GM19463 (cell line): ENCODE measurements at regions not wholly inside any gene's neighbourhood (a gene's known extent, or its start where the extent isn't known, plus 50 kb on each side); places are given as distances from the start of the nearest gene placed in this dataset.
"Not testable (repeated sequence)": the region's sequence is repeated elsewhere in the genome, so short reads cannot be mapped to it uniquely, and the experiment has no call there.

Experiments used
- ATAC-seq: cut with Tn5 transposase; IDR thresholded peaks from one replicate; pipeline ENCODE4 v1.9.1; 2021; ENCODE audit warnings: mild to moderate bottlenecking, moderate library complexity; ENCODE audit not compliant: unreplicated experiment

DNA sequence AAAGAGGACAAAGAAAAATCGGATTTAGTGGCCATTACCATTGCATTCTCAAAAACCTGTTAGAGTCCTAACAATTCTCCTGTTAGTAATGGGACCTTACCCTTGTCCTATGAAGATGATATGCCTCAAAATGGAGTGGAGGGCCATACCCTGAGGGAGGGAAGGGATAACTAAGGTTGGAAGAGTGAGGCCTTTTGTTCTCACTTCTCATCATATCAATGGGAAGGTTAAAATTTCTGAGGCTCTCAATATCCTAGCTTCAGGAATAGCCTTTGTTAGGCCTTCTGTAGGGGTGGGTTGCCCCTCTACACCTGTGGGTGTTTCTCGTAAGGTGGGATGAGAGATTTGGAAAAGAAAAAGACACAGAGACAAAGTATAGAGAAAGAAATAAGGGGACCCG is 109.4 kb upstream of the SGIP1 start:
- not testable (repeated sequence) for ATAC-seq

DNA sequence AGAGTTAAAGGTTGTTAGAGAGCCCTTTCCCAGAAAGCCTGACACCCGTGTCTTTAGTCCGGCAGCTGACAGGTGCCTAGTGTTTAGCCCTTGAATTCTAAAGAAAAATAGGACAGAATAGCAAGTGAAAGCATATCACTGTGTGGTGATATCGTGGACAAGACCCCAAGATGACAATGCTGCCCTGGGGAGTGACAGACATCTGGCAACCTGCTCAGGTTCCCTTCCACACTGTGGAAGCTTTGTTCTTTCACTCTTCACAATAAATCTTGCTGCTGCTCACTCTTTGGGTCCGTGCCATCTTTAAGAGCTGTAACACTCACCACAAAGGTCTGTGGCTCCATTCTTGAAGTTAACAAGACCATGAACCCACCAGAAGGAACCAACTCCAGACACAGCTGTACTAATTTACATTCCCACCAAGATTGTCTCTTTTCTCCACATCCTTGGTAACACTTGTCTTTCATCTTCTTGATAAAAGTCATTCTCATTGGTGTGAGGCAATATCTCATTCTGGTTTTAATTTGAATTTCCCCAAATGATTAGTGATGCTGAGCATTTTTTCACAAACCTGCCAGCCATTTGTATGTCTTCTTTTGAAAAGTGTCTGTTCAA is 107.6 kb upstream of the SGIP1 start:
- ATAC-seq = no peak

DNA sequence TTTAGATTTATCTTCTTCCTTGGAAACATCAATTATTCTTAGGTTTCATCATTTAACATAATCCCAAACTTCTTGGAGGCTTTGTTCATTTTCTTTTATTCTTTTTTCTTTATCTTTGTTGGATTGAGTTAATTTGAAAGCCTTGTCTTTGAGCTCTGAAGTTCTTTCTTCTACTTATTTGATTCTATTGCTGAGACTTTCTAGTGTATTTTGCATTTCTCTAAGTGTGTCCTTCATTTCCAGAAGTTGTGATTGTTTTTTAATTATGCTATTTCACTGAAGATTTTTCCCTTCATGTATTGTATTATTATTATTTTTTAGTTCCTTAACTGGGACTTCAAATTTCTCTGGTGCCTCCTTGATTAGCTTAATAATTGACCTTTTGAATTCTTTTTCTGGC is 103.1 kb upstream of the SGIP1 start:
- ATAC-seq = not testable (repeated sequence)

DNA sequence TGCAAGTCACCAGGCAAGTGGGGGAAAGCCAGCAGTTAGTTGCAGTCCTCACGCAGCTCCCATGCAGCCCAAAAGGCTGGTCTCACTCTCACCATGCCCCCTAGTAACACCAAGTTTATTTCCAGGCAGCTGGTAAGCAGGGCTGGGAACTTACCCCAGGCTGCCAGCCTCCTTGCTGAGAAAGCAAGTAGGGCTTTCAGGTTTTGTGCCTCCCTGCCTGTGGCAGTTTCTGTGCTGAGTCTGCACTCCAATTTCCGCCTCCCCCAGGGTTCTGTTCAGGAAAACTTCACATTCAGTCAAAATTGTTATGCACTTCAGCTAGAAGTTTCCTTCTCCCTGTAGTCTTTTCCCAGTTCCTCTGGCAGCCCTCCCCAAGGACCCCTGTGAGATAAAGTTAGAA is 102.0 kb upstream of the SGIP1 start:
- no peak for ATAC-seq

DNA sequence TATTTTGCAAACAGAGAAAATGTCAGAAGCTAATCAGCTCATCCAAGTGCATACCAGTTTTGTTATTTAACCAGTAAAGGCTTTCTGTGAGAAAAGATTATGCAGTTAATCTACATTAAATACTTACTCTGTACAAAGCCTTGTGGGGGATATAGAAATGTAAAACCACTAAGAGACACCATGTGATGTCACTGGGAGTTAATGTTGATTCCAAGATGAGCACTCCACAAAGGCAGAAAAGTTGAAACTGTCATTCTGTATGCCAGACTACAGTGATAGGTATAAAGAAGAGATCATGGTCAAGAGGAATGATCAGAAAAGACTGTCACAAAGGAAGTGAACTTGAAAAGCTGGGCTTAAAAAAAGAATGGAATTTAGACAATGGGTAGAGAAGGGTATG is 100.3 kb upstream of the SGIP1 start:
- no peak for ATAC-seq

DNA sequence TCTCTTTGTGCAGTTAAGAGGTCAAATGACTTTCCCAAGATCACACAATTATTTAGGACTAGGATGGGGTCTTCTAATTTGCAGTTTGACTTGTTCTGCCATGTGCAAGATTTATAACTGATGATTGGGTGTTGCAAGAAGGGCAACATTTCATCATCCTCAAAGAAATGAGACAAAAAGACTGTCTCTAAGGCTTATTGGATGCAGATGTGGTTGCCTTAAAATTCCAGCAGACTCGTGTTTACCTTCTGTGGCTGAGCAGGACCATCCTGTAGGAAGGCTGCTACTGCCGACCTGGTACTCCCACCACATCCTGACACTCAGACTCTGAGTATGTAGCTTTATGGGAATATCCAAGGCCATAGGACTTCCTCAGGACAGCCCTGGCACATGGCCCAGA is 99.9 kb upstream of the SGIP1 start:
- ATAC-seq = no peak

DNA sequence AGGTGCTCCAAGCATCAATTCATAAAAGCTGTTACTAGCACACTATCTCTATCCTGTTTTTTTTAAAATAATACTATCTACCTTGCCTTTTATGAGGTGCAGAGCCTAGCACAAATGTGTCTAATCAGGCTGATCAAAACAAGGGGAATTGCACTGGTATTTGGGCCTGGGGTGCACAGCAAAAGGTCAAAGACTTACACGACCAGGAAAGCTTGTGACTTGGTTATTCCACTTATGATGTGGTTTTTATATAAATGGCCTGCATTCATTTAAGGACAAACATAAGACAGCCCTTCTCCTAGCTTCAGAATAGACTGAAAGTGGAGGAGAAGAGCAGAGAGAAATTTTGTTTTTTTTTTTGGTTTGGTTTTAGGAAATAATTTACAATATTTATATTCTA is 98.4 kb upstream of the SGIP1 start:
- no peak for ATAC-seq

DNA sequence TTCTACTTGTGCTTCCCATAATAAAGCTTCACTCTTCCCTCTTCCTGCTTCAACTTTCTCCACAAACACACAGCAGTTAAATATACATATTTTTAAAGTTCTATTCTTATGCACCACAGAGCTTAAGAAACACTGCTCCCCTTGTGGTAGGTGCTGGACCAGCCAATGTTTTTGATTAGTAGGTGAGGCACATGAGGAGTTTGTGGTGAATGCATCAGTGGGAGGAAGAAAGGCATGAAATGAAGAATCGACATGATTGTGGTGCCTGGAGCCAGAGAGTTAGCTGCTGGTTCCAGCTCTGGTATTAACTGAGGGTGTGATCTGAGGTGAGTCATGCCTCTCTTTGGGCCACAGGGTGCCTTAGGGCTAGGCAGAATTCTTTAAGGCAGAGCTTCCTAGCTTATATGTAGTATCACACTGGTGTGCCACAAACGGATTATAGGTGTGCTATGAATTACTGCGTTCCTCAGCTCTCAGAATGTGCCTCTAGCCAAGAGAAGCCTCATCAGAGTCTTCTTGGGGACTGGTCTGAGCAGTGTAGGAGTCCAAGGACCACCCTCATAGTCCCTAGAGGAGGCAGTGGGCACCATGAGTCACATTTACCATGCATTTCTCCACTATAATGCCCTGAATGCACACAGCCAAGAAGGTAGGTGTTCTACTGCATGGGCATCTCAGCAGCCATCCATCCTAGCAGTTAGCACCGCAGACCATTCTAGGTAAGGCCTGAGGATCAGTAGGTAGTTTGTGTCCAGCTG is 97.4 kb upstream of the SGIP1 start:
- peak; percentile 77 for ATAC-seq

DNA sequence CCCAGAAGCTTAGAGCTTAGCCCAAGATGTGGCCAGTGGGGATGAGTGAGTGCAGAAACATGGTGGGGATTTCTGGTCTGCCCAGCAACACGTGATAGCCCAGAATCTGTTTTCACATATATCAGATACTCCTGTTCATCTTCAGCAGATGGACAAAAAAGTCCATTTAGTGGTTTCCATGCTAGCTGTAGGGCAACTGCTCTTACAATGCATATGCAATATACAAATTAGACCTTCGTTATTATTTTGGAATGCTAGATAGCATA is 96.9 kb upstream of the SGIP1 start:
- ATAC-seq = peak; percentile 19

DNA sequence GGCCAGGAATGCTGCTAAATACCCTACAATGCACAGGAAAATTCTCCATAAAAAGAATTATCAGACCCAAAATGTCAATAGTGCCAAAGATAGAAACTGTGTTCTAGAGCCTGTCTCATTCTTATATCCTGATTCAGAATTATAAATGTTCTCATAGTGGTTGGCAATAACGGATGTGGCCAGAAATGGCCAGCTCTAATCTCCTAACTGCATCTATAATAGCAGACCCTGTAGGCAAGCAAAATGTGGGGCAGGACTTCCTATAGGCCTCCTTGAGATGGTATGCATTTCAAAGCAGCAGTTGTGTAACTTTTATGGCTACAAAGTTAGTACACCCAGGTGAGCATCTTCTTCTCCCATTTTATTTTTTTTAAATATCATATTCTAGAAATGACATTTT is 95.9 kb upstream of the SGIP1 start:
- ATAC-seq = no peak

DNA sequence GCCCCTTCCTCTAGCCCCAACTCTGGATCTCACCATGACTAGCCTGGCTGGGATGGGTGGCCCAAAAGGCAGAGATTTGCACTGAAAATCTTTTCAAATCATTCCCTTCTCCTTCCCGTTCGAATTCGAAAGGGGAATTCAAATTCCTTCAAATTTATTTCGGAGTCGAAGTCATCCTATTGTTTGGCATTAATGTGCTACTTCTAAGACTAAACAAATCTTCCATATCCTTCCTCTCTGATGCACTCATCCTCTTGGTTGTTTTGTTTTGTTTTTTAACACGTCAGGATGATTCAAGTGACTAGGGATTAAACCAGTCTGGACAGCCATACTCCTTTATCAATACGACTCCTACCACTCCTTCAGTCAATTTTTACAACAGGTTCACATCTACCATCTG is 95.5 kb upstream of the SGIP1 start:
- no peak for ATAC-seq

DNA sequence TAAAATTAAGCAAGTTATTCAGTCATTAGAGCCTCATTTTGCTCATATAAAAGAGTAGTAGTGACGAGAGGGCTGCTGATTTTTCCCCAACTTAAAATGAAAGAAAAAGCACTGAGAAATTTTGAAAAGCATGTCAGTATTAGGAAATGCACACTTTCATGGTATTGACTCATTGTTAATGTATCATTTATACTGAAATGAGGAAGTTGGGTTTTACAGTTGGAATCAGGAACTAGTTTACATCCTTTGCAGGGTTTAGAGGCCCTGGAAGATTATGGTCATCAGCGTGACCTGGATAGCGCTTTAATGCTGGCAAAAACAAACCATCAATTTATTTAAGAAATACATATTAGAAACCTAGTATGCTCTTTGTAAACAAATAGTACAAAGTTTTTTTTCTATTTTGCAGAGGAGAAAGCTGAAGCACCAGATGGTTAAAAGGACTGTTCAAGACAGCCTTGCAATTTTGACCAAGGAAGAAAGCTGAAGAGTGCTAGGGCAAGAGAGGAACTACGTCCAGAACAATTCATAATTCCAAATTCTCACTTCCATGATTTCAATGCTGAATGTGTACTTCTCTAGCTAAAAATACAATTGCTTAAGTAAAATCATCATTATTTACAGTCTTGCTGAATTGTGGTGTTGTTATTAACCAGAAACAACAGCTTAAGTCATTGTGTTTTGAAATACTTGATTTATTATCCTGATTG is 94.8 kb upstream of the SGIP1 start:
- peak; percentile 41 for ATAC-seq

DNA sequence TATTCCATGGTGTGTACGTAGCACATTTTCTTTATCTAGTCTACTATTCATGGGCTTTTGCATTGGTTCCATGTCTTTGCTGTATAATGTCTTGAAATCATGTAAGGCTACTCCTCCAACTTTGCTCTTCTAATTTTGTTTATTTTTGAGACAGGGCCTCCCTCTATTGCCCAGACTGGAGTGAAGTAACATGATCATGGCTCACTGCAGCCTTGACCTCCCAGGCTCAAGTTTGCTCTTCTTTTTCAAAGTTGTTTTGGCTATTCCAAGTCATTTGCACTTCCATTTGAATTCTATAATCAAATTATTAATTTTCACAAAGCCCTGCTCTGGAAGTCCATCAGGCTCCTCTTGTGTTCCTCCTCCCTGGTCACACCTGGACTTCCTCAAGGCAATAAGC is 90.2 kb upstream of the SGIP1 start:
- ATAC-seq = no peak

DNA sequence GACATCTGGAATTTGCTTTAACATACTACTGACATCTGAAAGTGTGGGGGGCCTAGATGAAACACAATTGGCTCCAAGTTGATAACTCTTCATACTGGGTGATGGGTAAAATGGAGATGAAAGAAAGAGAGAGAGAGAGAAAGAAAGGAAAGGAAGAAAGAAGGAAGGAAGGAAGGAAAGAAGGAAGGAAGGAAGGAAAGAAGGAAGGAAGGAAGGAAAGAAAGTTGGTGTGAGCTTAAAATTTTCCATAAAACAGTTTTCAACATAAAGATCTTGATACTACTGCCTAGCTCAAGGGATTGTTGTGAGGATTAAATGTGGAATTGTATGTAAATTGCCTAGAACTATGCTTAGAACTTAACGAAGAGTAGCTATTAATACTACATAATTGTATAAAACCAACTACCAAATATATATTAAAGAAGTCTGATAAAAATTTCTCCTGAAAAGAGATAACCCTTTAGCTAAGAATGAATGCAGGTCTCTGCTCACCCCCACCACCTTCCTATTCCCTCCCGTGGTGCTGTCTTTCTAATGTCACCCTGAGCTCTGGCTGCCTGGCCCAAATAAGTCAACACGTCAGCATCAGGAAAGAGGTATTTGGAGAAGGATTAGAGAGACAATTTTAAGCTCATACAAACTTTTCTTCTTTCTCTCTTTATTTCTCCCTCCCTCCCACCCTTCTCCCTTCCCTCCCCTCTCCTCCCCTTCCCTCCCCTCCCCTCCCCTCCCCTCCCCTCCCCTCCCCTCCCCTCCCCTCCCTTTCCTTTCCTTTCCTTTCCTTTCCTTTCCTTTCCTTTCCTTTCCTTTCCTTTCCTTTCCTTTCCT is 89.3 kb upstream of the SGIP1 start:
- ATAC-seq = no peak

DNA sequence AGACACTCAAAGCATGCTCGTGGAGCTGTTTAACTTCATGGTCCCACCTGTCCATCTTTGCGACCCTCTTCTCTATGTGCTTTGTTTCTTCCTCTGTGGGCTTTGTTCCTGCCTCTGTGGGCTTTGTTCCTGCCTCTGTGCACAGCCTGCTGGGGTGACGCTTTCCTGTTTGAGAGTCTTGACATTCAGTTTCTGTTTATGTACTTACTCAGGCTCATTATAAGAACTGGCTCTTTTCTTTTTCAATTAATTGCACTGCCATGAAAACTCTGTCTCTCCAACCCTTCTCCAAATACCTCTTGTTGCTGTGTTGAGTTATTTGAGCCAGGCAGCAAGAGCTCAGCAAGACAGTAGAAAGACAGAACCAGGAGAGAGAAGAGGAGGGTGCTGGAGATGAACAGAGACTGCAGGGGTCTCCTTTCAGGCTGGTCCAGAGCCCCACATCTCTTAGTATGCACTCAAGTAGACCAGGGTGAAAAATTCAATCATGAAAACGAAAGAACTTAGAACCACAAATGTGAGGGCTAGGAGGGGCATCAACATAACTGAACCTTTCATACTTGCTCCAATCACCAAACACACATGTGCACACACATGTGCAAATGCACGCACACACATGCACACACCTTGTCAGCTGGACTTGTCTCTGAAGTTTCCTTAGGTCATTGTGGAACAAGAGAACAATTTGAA is 88.3 kb upstream of the SGIP1 start:
- ATAC-seq = peak; percentile 81

DNA sequence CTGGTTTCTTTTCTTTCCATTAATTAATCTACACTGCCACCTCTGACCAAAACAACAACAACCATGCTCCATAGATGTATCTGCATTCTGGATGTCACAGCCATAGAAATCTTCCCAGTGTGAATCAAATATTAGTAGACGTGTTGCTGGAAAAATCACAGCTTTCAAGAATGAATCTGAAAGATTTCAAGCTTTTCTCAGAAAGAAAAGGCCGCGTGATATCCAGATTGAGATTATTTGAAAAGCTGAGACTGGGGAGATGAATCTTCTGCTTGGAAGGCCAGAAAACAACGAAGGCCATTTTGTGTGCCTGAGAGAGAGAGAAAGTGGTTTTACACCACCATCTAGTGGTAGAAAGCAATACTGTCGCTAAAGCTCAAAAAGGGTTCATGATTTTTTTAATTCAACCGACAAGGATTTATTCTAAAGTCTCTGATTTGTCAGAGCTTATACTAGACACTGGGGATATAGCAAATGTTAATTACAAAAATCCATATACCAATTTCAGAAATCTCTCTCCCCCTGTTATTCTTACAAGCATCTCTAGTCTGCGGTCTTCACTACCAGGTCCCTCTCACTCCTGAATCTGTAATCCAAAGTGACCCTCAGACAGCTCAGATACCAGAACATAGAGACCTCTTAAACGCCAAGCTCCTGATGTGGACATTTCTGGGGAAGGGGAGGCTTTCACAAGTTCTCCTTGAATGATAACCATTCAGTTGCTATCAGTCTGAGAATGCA is 87.5 kb upstream of the SGIP1 start:
- ATAC-seq = peak; percentile 36

DNA sequence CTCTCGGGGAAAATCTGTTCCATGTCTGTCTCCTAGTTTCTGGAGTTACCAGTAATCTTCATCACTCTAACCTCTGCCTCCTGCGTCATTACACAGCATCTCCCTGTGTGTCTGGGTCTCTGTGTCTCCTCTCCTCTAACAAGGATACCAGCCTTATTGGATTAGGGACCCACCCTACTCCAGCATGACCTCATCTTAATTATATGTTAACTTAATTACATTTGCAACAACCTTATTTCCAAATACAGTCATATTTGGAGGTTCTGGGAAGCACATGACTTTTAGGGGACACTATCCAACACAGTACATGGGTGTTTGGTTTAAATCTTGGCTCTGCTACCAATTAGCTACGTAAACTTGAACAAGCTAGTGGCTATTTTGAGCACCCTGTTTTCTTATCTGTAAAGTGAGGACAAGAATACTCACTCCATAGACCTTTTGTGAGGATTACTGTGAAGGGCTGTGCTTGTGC is 83.9 kb upstream of the SGIP1 start:
- no peak for ATAC-seq

DNA sequence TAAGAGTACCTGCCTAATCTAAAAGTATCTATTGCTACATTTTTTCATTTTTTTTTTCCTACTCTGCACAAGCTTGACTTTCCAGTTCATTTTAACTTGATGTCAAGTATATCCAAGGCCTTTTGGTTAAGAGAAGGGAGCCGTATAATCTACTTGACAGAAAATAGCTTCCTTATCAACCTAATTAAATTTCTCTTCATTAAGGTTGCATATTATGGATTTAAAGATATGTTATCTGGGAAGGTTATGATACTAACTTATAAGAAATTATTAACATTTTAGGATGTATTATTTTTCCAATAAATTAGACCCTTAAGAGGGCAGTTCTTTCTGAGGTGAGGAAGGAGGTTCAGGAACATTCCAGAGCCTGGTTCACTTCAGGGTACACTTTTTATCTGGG is 83.1 kb upstream of the SGIP1 start:
- no peak for ATAC-seq

DNA sequence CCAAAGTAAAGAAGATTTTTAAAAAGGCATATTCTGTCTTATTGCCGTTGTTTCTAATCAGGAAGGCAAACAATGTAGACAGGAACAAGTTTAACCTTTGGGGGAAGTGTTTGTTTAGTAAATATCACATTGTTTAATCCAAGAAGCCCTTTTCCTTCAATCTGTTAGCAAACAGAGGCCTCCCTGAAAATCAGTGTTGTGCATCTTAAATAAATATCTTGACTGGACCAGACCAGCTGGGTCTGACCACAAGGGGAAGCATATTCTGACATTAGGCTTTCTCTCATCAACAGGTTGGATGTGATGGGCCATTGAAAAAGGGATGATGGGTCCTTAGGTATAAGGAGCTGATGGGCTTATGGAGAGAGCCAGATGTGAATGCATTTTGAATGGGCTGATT is 81.8 kb upstream of the SGIP1 start:
- ATAC-seq = no peak

DNA sequence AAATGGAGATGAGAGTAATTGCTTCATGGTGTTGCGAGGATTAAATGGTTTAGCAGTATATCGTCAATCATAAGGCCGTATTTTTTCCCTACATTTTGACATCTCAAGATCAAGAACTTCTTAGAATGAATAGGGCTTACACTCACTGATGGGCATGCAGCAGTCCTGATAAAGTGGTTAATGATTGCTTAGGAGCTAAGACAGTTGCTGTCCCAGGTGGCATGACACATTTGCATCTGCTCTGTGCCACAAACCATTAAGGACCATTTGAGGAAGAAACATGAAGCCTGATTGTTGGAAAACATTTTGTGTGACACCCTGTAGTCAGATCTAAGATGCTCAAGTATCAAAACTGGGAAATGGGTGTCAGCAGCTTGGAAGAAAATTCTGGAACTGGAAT is 81.0 kb upstream of the SGIP1 start:
- peak; percentile 86 for ATAC-seq
